HepG2 (cell line): ENCODE measurements at regions not wholly inside any gene's neighbourhood (a gene's known extent, or its start where the extent isn't known, plus 50 kb on each side); places are given as distances from the start of the nearest gene placed in this dataset.

ENCODE experiments used
- ATM ChIP-seq: fragments of 450-650 bp; IDR thresholded peaks from 2 replicates; pipeline ENCODE4 v1.7.1; 2017; ENCODE audit warnings: mild to moderate bottlenecking, borderline replicate concordance
- ATRX ChIP-seq: sonication (generic); formaldehyde crosslinking; IDR thresholded peaks from 2 replicates; pipeline ENCODE4 v1.4.0; 2020; ENCODE audit warnings: missing genetic modification reagents, borderline replicate concordance
- GATA4 ChIP-seq: sonication (generic); IDR thresholded peaks from 2 replicates; pipeline ENCODE4 v1.6.1; 2016; ENCODE audit warnings: antibody characterized with exemption, low read depth, borderline replicate concordance
- HNRNPK ChIP-seq: fragments of 200-400 bp; formaldehyde crosslinking; IDR thresholded peaks from 2 replicates; pipeline ENCODE4 v1.6.1; 2018; ENCODE audit warnings: low read length, low read depth, moderate library complexity, mild to moderate bottlenecking; ENCODE audit not compliant: poor library complexity, severe bottlenecking
- KLF12 ChIP-seq: sonication (generic); formaldehyde crosslinking; IDR thresholded peaks from 2 replicates; pipeline ENCODE4 v1.4.0; 2020; ENCODE audit warnings: missing genetic modification reagents, borderline replicate concordance
- MAFG ChIP-seq: sonication (generic); formaldehyde crosslinking; IDR thresholded peaks from 2 replicates; pipeline ENCODE4 v1.5.1; 2020; ENCODE audit warnings: mild to moderate bottlenecking, missing genetic modification reagents
- MBNL3 ChIP-seq: fragments of 250-450 bp; sonication (Bioruptor Pico); conservative IDR thresholded peaks from 2 replicates; pipeline ENCODE4 v1.8.0; 2022; ENCODE audit warnings: mild to moderate bottlenecking, inconsistent platforms
- NKX3-1 ChIP-seq: sonication (generic); formaldehyde crosslinking; IDR thresholded peaks from 2 replicates; pipeline ENCODE4 v1.5.0; 2020; ENCODE audit warnings: missing genetic modification reagents
- SP2 ChIP-seq: sonication (generic); formaldehyde crosslinking; IDR thresholded peaks from 2 replicates; pipeline ENCODE4 v1.5.1; 2020; ENCODE audit warnings: mild to moderate bottlenecking, missing genetic modification reagents
- TAF15 ChIP-seq: fragments of 200-400 bp; formaldehyde crosslinking; IDR thresholded peaks from one replicate; pipeline ENCODE4 v1.6.1; 2018; ENCODE audit warnings: mild to moderate bottlenecking, low read depth, low read length; ENCODE audit not compliant: poor library complexity, severe bottlenecking
- ZBTB20 ChIP-seq: sonication (generic); formaldehyde crosslinking; IDR thresholded peaks from 2 replicates; pipeline ENCODE4 v1.8.1; 2023; ENCODE audit warnings: missing genetic modification reagents, low read depth, mild to moderate bottlenecking, borderline replicate concordance
- ZNF383 ChIP-seq: sonication (generic); formaldehyde crosslinking; IDR thresholded peaks from 2 replicates; pipeline ENCODE4 v1.4.0; 2020; ENCODE audit warnings: missing genetic modification reagents, mild to moderate bottlenecking, borderline replicate concordance
- ZNF44 ChIP-seq: sonication (generic); formaldehyde crosslinking; IDR thresholded peaks from 2 replicates; pipeline ENCODE4 v1.5.1; 2020; ENCODE audit warnings: mild to moderate bottlenecking, missing genetic modification reagents
- ZNF737 ChIP-seq: sonication (generic); formaldehyde crosslinking; IDR thresholded peaks from 2 replicates; pipeline ENCODE4 v1.5.0; 2020; ENCODE audit warnings: missing genetic modification reagents, mild to moderate bottlenecking, borderline replicate concordance
- ZNF768 ChIP-seq: sonication (generic); formaldehyde crosslinking; IDR thresholded peaks from 2 replicates; pipeline ENCODE4 v1.4.0; 2020; ENCODE audit warnings: missing genetic modification reagents
- TF ChIP-seq, protein P1 (sequence below): sonication (generic); formaldehyde crosslinking; IDR thresholded peaks from 2 replicates; pipeline ENCODE4 v1.5.0; 2020; ENCODE audit warnings: missing genetic modification reagents

- TF ChIP-seq, protein P1, sequence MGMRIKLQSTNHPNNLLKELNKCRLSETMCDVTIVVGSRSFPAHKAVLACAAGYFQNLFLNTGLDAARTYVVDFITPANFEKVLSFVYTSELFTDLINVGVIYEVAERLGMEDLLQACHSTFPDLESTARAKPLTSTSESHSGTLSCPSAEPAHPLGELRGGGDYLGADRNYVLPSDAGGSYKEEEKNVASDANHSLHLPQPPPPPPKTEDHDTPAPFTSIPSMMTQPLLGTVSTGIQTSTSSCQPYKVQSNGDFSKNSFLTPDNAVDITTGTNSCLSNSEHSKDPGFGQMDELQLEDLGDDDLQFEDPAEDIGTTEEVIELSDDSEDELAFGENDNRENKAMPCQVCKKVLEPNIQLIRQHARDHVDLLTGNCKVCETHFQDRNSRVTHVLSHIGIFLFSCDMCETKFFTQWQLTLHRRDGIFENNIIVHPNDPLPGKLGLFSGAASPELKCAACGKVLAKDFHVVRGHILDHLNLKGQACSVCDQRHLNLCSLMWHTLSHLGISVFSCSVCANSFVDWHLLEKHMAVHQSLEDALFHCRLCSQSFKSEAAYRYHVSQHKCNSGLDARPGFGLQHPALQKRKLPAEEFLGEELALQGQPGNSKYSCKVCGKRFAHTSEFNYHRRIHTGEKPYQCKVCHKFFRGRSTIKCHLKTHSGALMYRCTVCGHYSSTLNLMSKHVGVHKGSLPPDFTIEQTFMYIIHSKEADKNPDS = no peak
- TF ChIP-seq ATM (no peak), GATA4 (no peak), MBNL3 (CRISPR knock-in tag) (no peak), SP2 (no peak), ZNF383 (no peak), HNRNPK (no peak), ZNF737 (CRISPR knock-in tag) (no peak), NKX3-1 (CRISPR knock-in tag) (no peak), KLF12 (CRISPR knock-in tag) (no peak), ZNF44 (CRISPR knock-in tag) (no peak), ZBTB20 (no peak), MAFG (CRISPR knock-in tag) (no peak), ZNF768 (CRISPR knock-in tag) (no peak), ATRX (CRISPR knock-in tag) (no peak), TAF15 (no peak)
These were observed 228.7 kb downstream of the BCAS1 start (continued) for GRCh38 chr20:53841741-53842140.
